Embryonic facial prominence (tissue), 1 donor: ENCODE measurements at regions not wholly inside any gene's neighbourhood (a gene's known extent, or its start where the extent isn't known, plus 50 kb on each side); places are given as distances from the start of the nearest gene placed in this dataset.

ENCODE experiments used
- DNase-seq: peaks from one replicate; pipeline ENCODE4 v3.0.0-alpha.2; 2016; ENCODE audit errors: extremely low spot score

DNA sequence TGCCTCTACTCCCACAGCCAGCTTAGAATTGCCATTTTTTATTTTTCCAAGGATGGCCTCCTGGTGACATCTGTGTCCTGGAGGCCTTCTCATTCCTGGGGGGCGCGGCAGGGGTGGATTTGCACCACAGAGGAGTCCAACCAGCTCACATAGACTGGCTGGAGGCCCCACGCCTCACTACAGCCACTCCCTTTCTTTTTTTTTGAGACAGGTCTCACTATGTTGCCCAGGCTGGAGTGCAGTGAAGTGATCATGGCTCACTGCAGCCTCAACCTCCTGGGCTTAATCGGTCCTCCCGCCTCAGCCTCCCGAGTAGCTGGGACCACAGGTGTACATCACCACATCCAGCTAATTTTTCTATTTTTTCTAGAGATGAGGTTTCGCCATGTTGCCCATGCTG lies 57.6 kb upstream of the DOCK1 start:
- DNase-seq = no peak

GRCh38 chr10:126849646-126850045 lies 55.6 kb upstream of the DOCK1 start:
- no peak for DNase-seq

- no peak for DNase-seq
Measured at GRCh38 chr10:126851414-126852108, 53.7 kb upstream of the DOCK1 start.

DNA sequence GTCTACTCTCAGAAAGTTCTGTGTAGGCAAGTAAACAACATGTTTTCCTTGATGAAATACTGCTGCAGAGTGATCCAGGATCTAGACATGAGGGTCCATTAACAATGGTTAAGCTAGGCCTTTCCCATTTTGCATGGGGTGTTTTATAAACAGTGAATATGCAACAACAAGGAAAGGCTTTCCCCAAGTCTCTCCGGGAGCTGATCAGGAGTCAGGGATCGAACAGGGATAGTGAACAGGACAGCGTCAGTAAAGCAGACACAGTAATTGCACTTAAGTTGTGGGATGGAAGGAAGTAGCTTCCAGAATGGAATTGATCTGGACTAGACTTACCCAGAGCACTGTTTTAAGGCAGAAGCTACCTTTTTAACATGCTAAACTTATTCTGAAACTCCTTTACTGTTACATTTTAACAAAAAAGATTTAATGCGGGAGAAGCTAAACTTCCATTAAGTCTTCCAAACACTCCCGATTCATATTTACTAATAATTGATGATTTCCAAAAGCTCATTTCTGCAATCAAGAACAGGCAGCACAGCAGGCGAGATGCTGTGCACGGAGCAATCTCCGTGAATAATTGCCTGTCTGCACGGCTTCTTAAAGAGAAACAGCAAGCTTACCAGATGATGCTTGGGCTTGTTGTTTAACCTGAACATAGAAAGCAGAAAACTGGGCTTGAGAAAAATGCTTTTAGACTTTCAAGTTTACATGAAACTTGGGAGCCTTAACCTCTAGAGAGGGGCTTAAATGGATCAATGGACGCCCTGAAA lies 50.3 kb upstream of the DOCK1 start:
- DNase-seq = no peak
